HCT116 (cell line): ENCODE measurements at regions not wholly inside any gene's neighbourhood (a gene's known extent, or its start where the extent isn't known, plus 50 kb on each side); places are given as distances from the start of the nearest gene placed in this dataset.

Experiments used
- ATAC-seq: fragments of 200-7000 bp; cut with Tn5 transposase; 2 replicates; pipeline ENCODE4 v1.9.1; 2020; ENCODE audit warnings: mild to moderate bottlenecking, moderate library complexity
- BruUV-seq: library from RNA; stranded (reverse); fragments of 400-500 nt; replicated peaks from 2 replicates; lab custom pipeline; 2021; lab: Mats Ljungman, UMichigan
- CTCF ChIA-PET: fragments of 300-600 bp; sonication (Branson Sonifier 250); formaldehyde crosslinking; loops from one replicate; lab custom pipeline; 2021; ENCODE audit warnings: antibody characterized with exemption; lab: Charles Lee
- POLR2A ChIA-PET: fragments of 300-600, 350-600 bp; sonication (Branson Sonifier 250); formaldehyde crosslinking; loops from one replicate; lab custom pipeline; 2021; ENCODE audit warnings: antibody characterized with exemption; lab: Charles Lee
- RAD21 ChIA-PET, 2 experiments: fragments of 300-600 bp; sonication (Branson Sonifier 250); formaldehyde crosslinking; loops; one replicate each; lab custom pipeline; 2023; ENCODE audit warnings: low total read pairs in 2 of 2; ENCODE audit not compliant: uncharacterized antibody in 2 of 2, unreplicated experiment in 2 of 2, low non-redundant PET in 1 of 2; lab: Charles Lee
- DNase-seq: peaks from one replicate; pipeline ENCODE4 v3.0.0-alpha.2; 2010; ENCODE audit warnings: low read depth, low spot score
- H2AFZ ChIP-seq: fragments of 200-600 bp; shearing (Covaris generic), sonication (generic); 2 replicates; pipeline ENCODE4 v1.6.1; 2017; ENCODE audit warnings: low read depth, mixed run types, mixed read lengths, antibody characterized with exemption, low read length; ENCODE audit not compliant: poor library complexity, severe bottlenecking
- H3K27ac ChIP-seq: 2 replicates; pipeline ENCODE4 v1.5.1; 2012; ENCODE audit warnings: low read depth, low read length
- H3K27me3 ChIP-seq: fragments of 200-600 bp; sonication (generic); 2 replicates; pipeline ENCODE4 v1.6.1; 2016; ENCODE audit warnings: mixed run types, low read length, mixed read lengths; ENCODE audit not compliant: insufficient read depth
- H3K36me3 ChIP-seq, 2 experiments: fragments of 200-500 bp in 1 of 2; fragments of 200-600 bp in 1 of 2; sonication (Bioruptor generic) in 1 of 2; sonication (generic) in 1 of 2; 2 replicates each; pipeline versions ENCODE4 v1.5.1 to v1.6.1; 2014 to 2016; ENCODE audit warnings: low read length in 2 of 2, inconsistent platforms in 1 of 2, mixed read lengths in 1 of 2, mixed run types in 1 of 2; ENCODE audit not compliant: insufficient read depth in 2 of 2, control insufficient read depth in 1 of 2
- H3K4me1 ChIP-seq, 2 experiments: fragments of 200-600 bp in 1 of 2; sonication (generic) in 1 of 2; 2 replicates each; pipeline versions ENCODE4 v1.5.1 to v1.6.1; 2012 to 2017; ENCODE audit warnings: low read length in 2 of 2, inconsistent platforms in 1 of 2, mild to moderate bottlenecking in 1 of 2, mixed read lengths in 1 of 2, mixed run types in 1 of 2, moderate library complexity in 1 of 2; ENCODE audit not compliant: insufficient read depth in 2 of 2, control insufficient read depth in 1 of 2
- H3K4me2 ChIP-seq: fragments of 200-600 bp; sonication (generic); 2 replicates; pipeline ENCODE4 v1.6.1; 2017; ENCODE audit warnings: mixed run types, low read length, mixed read lengths
- H3K4me3 ChIP-seq, 2 experiments: fragments of 200-600 bp in 1 of 2; sonication (generic) in 1 of 2; replicated peaks in 1 of 2; 2 replicates each; pipeline ENCODE4 v1.5.1; 2011 to 2016; ENCODE audit warnings: low read length in 2 of 2, control low read depth in 1 of 2, low read depth in 1 of 2, mild to moderate bottlenecking in 1 of 2, mixed read lengths in 1 of 2, mixed run types in 1 of 2
- H3K79me2 ChIP-seq: fragments of 200-600 bp; sonication (generic); 2 replicates; pipeline ENCODE4 v1.6.1; 2017; ENCODE audit warnings: mild to moderate bottlenecking, mixed run types, low read length, moderate library complexity, mixed read lengths; ENCODE audit not compliant: insufficient read depth
- H3K9ac ChIP-seq: fragments of 200-600 bp; sonication (generic); 2 replicates; pipeline ENCODE4 v1.6.1; 2016; ENCODE audit warnings: low read length, mixed read lengths
- H3K9me2 ChIP-seq: fragments of 200-600 bp; sonication (generic), shearing (Covaris generic); 2 replicates; pipeline ENCODE4 v1.6.1; 2017; ENCODE audit warnings: mixed run types, mild to moderate bottlenecking, moderate library complexity; ENCODE audit not compliant: insufficient read depth
- H3K9me3 ChIP-seq, 2 experiments: fragments of 200-500 bp in 1 of 2; fragments of 200-600 bp in 1 of 2; sonication (Bioruptor generic) in 1 of 2; sonication (generic) in 1 of 2; 2 replicates each; pipeline ENCODE4 v1.6.1; 2014 to 2017; ENCODE audit warnings: low read length in 2 of 2, mixed read lengths in 2 of 2, inconsistent platforms in 1 of 2, low read depth in 1 of 2, mild to moderate bottlenecking in 1 of 2, mixed run types in 1 of 2, moderate library complexity in 1 of 2; ENCODE audit not compliant: control insufficient read depth in 1 of 2, insufficient read depth in 1 of 2
- H4K20me1 ChIP-seq: fragments of 200-600 bp; sonication (generic), shearing (Covaris generic); 2 replicates; pipeline ENCODE4 v1.6.1; 2017; ENCODE audit warnings: mixed run types, mild to moderate bottlenecking, moderate library complexity; ENCODE audit not compliant: insufficient read depth
- CBX3 ChIP-seq: IDR thresholded peaks from 2 replicates; pipeline ENCODE4 v1.6.1; 2012; ENCODE audit warnings: low read depth
- CEBPB ChIP-seq: IDR thresholded peaks from 2 replicates; pipeline ENCODE4 v1.6.1; 2012; ENCODE audit warnings: low read depth
- CTCF ChIP-seq, 3 experiments: fragments of 200-600 bp in 1 of 3; sonication (generic) in 1 of 3; IDR thresholded peaks in 2 of 3; conservative IDR thresholded peaks in 1 of 3; 2 replicates each; pipeline ENCODE4 v1.5.1; 2012 to 2017; ENCODE audit warnings: low read depth in 2 of 3, low read length in 2 of 3, antibody characterized with exemption in 1 of 3, borderline replicate concordance in 1 of 3, control low read depth in 1 of 3, mild to moderate bottlenecking in 1 of 3, mixed read lengths in 1 of 3, mixed run types in 1 of 3, moderate library complexity in 1 of 3; ENCODE audit not compliant: insufficient read depth in 1 of 3
- EGR1 ChIP-seq: IDR thresholded peaks from 2 replicates; pipeline ENCODE4 v1.6.1; 2012; ENCODE audit warnings: low read depth
- EZH2 ChIP-seq: fragments of 200-600 bp; sonication (generic); IDR thresholded peaks from 2 replicates; pipeline ENCODE4 v1.6.1; 2017; ENCODE audit warnings: antibody characterized with exemption, mixed run types
- EZH2phosphoT487 ChIP-seq: fragments of 200-600 bp; IDR thresholded peaks from 2 replicates; pipeline ENCODE4 v1.6.1; 2018; ENCODE audit warnings: antibody characterized with exemption, borderline replicate concordance
- FOSL1 ChIP-seq: IDR thresholded peaks from 2 replicates; pipeline ENCODE4 v1.6.1; 2012; ENCODE audit warnings: low read depth
- JUND ChIP-seq: IDR thresholded peaks from 2 replicates; pipeline ENCODE4 v1.6.1; 2012
- MAX ChIP-seq: IDR thresholded peaks from 2 replicates; pipeline ENCODE4 v1.6.1; 2012
- POLR2A ChIP-seq: IDR thresholded peaks from 2 replicates; pipeline ENCODE4 v1.7.0; 2011; ENCODE audit warnings: borderline replicate concordance; ENCODE audit not compliant: insufficient read depth, insufficient read length; ENCODE audit errors: extremely low read depth
- POLR2AphosphoS5 ChIP-seq: IDR thresholded peaks from 2 replicates; pipeline ENCODE4 v1.6.1; 2011; ENCODE audit warnings: mild to moderate bottlenecking, low read depth, low read length, moderate library complexity
- RAD21 ChIP-seq: IDR thresholded peaks from 2 replicates; pipeline ENCODE4 v1.6.1; 2012; ENCODE audit warnings: low read depth, mild to moderate bottlenecking
- REST ChIP-seq: IDR thresholded peaks from 2 replicates; pipeline ENCODE4 v1.6.1; 2012; ENCODE audit warnings: low read depth
- SIN3A ChIP-seq: IDR thresholded peaks from 2 replicates; pipeline ENCODE4 v1.6.1; 2012; ENCODE audit warnings: low read depth
- SP1 ChIP-seq: IDR thresholded peaks from 2 replicates; pipeline ENCODE4 v1.6.1; 2012; ENCODE audit warnings: low read depth
- SRF ChIP-seq: IDR thresholded peaks from 2 replicates; pipeline ENCODE4 v1.6.1; 2012; ENCODE audit warnings: low read depth
- TCF7L2 ChIP-seq: IDR thresholded peaks from 2 replicates; pipeline ENCODE4 v1.7.0; 2011; ENCODE audit warnings: borderline replicate concordance, inconsistent platforms; ENCODE audit not compliant: insufficient read depth, insufficient read length; ENCODE audit errors: extremely low read depth
- YY1 ChIP-seq: IDR thresholded peaks from 2 replicates; pipeline ENCODE4 v1.6.1; 2011; ENCODE audit warnings: low read length, low read depth, moderate library complexity, mild to moderate bottlenecking; ENCODE audit not compliant: insufficient replicate concordance; ENCODE audit errors: extremely low read depth
- ZBTB33 ChIP-seq: IDR thresholded peaks from 2 replicates; pipeline ENCODE4 v1.6.1; 2011; ENCODE audit warnings: mild to moderate bottlenecking, low read length, moderate library complexity; ENCODE audit not compliant: insufficient replicate concordance; ENCODE audit errors: extremely low read depth
- ZNF274 ChIP-seq: fragments of 200-500 bp; sonication (Bioruptor generic); IDR thresholded peaks from 2 replicates; pipeline ENCODE4 v1.6.1; 2014; ENCODE audit warnings: mild to moderate bottlenecking, low read depth, low read length, inconsistent platforms
- intact Hi-C: fragments of 100-400 bp; cut with micrococcal nuclease; formaldehyde crosslinking; loops from 2 replicates; pipeline ENCODE4 v1.10.0; 2022

GRCh38 chr20:51244466-51244865, 221.6 kb upstream of the KCNG1 start:
- DNase-seq = no peak
- Histone ChIP-seq H3K9me3 (peaks cover 0 to 7% of the 10 kb centered on the region in 2 experiments; a peak in 1 of 4 replicates), H2AFZ (no peak overlapping the region), H3K27ac (no peak overlapping the region), H3K4me2 (no peak overlapping the region), H3K9me2 (no peaks in the 10 kb centered on the region), H4K20me1 (no peaks in the 10 kb centered on the region), H3K4me1 (no peaks in the 10 kb centered on the region), H3K36me3 (no peaks in the 10 kb centered on the region), H3K27me3 (peaks cover 4% of the 10 kb centered on the region; the same call in 1 of the 2 replicates), H3K4me3 (no peak overlapping the region), H3K79me2 (no peaks in the 10 kb centered on the region), H3K9ac (no peak overlapping the region)
- ATAC-seq = no peak
- RAD21 ChIA-PET = no interaction called here
- intact Hi-C loops = no loop called here
- POLR2A ChIA-PET = no interaction called here
- TF ChIP-seq POLR2A = no peak
- TF ChIP-seq CEBPB = no peak
- no peak for TF ChIP-seq TCF7L2
- TF ChIP-seq POLR2AphosphoS5 = no peak
- TF ChIP-seq CBX3 = no peak
- no peak for TF ChIP-seq EZH2phosphoT487
- TF ChIP-seq SRF = no peak
- no peak for TF ChIP-seq SIN3A
- TF ChIP-seq RAD21 = no peak
- TF ChIP-seq FOSL1 = no peak
- TF ChIP-seq YY1 = no peak
- no peak for TF ChIP-seq EZH2
- no peak for TF ChIP-seq EGR1
- TF ChIP-seq JUND = no peak
- TF ChIP-seq REST = no peak
- TF ChIP-seq SP1 = no peak
- TF ChIP-seq ZNF274 = no peak
- no peak for TF ChIP-seq ZBTB33
- TF ChIP-seq MAX = no peak
- TF ChIP-seq CTCF (IDR thresholded peaks at IDR 0.05 in 2 of 3, conservative IDR thresholded peaks at IDR 0.05 in 1 of 3; ENCODE audit: borderline replicate concordance in 1 of 3, insufficient read depth in 1 of 3, low read depth in 2 of 3, low read length in 2 of 3) = no peak
- BruUV-seq = no TSS peak
- CTCF ChIA-PET = no interaction called here
